Colonic mucosa (tissue), 4 donors: ENCODE measurements at regions not wholly inside any gene's neighbourhood (a gene's known extent, or its start where the extent isn't known, plus 50 kb on each side); places are given as distances from the start of the nearest gene placed in this dataset.
"Not testable (repeated sequence)": the region's sequence is repeated elsewhere in the genome, so short reads cannot be mapped to it uniquely, and the experiment has no call there.

ENCODE experiments used
- DNase-seq: peaks from one replicate; pipeline ENCODE4 v3.0.0-alpha.2; 2020
- H3K27ac ChIP-seq: fragments of 200-600 bp; one replicate; pipeline ENCODE4 v1.8.0; 2021
- H3K27me3 ChIP-seq: fragments of 200-600 bp; one replicate; pipeline ENCODE4 v1.8.0; 2021
- H3K36me3 ChIP-seq: fragments of 200-600 bp; one replicate; pipeline ENCODE4 v1.8.0; 2021
- H3K4me1 ChIP-seq: fragments of 200-600 bp; one replicate; pipeline ENCODE4 v1.8.0; 2021; ENCODE audit warnings: mild to moderate bottlenecking
- H3K4me3 ChIP-seq: fragments of 200-600 bp; one replicate; pipeline ENCODE4 v1.8.0; 2021
- H3K9ac ChIP-seq, 2 donors: one replicate each; pipeline ENCODE4 v1.7.0; 2013; ENCODE audit warnings: control low read depth in 2 of 2, low read depth in 2 of 2, low read length in 2 of 2
- H3K9me3 ChIP-seq: fragments of 200-600 bp; one replicate; pipeline ENCODE4 v1.8.0; 2021
- intact Hi-C: fragments of 100-400 bp; cut with DNase I; formaldehyde crosslinking; loops from one replicate; pipeline ENCODE4 v1.14.1; 2022
- TF ChIP-seq, protein P1 (sequence below): fragments of 200-600 bp; IDR thresholded peaks from one replicate; pipeline ENCODE4 v1.8.0; 2022; ENCODE audit warnings: antibody characterized with exemption, mild to moderate bottlenecking
- donor health status: healthy.
- donor health status: DM: no; HTN: no; CAD: no.
- donor health status: DM: no; HTN: no; CAD: no.

DNA sequence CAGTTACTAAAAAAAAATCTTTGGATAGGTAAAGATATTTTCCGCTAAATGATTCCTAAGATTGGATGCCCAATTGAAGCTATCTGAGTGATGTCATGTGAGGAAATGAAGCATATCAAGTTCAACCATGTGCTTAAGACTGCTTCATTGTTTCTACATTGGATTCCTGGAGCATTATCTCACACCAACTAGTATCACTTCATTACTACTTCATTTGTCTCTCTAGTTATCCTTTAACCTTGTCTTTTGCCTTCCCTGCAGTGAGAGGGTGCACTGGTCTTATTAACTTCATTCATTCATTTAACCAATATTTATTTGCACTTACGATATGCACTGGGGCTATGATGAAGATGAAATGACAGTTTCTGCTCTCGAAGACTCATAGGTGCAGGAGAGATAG lies 198.1 kb downstream of the SLC38A4 start:
- H3K27me3 ChIP-seq = no peaks in the 10 kb centered on the region
- DNase-seq = no peak
- no peak overlapping the region for H3K9ac ChIP-seq
- H3K4me1 ChIP-seq = no peaks in the 10 kb centered on the region
- no peak overlapping the region for H3K4me3 ChIP-seq
- no peaks in the 10 kb centered on the region for H3K36me3 ChIP-seq
- TF ChIP-seq, protein P1, sequence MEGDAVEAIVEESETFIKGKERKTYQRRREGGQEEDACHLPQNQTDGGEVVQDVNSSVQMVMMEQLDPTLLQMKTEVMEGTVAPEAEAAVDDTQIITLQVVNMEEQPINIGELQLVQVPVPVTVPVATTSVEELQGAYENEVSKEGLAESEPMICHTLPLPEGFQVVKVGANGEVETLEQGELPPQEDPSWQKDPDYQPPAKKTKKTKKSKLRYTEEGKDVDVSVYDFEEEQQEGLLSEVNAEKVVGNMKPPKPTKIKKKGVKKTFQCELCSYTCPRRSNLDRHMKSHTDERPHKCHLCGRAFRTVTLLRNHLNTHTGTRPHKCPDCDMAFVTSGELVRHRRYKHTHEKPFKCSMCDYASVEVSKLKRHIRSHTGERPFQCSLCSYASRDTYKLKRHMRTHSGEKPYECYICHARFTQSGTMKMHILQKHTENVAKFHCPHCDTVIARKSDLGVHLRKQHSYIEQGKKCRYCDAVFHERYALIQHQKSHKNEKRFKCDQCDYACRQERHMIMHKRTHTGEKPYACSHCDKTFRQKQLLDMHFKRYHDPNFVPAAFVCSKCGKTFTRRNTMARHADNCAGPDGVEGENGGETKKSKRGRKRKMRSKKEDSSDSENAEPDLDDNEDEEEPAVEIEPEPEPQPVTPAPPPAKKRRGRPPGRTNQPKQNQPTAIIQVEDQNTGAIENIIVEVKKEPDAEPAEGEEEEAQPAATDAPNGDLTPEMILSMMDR = no peak
- H3K9me3 ChIP-seq = no peaks in the 10 kb centered on the region
- intact Hi-C loops = no loop called here
- H3K27ac ChIP-seq = no peak overlapping the region

DNA sequence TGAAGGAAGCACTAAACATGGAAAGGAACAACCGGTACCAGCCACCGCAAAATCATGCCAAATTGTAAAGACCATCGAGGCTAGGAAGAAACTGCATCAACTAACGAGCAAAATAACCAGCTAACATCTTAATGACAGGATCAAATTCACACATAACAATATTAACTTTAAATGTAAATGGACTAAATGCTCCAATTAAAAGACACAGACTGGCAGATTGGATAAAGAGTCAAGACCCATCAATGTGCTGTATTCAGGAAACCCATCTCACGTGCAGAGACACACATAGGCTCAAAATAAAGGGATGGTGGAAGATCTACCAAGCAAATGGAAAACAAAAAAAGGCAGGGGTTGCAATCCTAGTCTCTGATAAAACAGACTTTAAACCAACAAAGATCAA lies 206.3 kb downstream of the SLC38A4 start:
- H3K4me3 ChIP-seq, intact Hi-C loops, H3K9ac ChIP-seq, H3K4me1 ChIP-seq, H3K9me3 ChIP-seq, H3K36me3 ChIP-seq, H3K27ac ChIP-seq, DNase-seq, H3K27me3 ChIP-seq: not testable (repeated sequence)

DNA sequence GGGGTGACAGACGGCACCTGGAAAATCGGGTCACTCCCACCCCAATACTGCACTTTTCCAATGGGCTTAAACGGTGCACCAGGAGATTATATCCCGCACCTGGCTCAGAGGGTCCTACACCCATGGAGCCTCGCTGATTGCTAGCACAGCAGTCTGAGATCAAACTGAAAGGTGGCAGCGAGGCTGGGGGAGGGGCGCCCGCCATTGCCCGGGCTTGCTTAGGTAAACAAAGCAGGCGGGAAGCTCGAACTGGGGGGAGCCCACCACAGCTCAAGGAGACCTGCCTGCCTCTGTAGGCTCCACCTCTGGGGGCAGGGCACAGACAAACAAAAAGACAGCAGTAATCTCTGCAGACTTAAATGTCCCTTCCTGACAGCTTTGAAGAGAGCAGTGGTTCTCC lies 208.1 kb downstream of the SLC38A4 start:
- H3K4me1 ChIP-seq, H3K27me3 ChIP-seq, H3K9ac ChIP-seq, H3K4me3 ChIP-seq, H3K9me3 ChIP-seq, H3K36me3 ChIP-seq, intact Hi-C loops, H3K27ac ChIP-seq, DNase-seq: not testable (repeated sequence)

DNA sequence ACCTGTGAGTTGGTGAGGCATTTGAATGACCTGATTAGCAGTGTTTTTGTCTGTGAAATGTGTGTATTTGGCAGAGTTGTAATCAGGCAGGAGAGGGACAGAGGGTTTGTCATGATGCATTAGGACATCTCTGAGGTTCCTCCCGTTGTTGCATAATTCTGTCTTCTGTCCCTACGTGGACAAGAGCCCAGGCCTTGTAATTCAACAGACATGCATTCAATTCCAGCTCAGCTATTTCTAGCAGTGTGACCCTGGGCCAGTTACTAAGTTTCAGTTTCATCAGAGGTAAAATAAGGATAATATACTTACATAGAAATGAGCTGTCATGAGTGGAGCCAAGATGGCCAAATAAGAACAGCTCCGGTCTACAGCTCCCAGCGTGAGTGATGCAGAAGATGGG lies 208.6 kb downstream of the SLC38A4 start:
- H3K9me3 ChIP-seq = no peaks in the 10 kb centered on the region
- H3K4me1 ChIP-seq = no peaks in the 10 kb centered on the region
- intact Hi-C loops = no loop called here
- no peaks in the 10 kb centered on the region for H3K27me3 ChIP-seq
- TF ChIP-seq, protein P1 = no peak
- no peak for DNase-seq
- H3K9ac ChIP-seq = no peak overlapping the region
- no peak overlapping the region for H3K4me3 ChIP-seq
- no peak overlapping the region for H3K27ac ChIP-seq
- H3K36me3 ChIP-seq = no peaks in the 10 kb centered on the region

DNA sequence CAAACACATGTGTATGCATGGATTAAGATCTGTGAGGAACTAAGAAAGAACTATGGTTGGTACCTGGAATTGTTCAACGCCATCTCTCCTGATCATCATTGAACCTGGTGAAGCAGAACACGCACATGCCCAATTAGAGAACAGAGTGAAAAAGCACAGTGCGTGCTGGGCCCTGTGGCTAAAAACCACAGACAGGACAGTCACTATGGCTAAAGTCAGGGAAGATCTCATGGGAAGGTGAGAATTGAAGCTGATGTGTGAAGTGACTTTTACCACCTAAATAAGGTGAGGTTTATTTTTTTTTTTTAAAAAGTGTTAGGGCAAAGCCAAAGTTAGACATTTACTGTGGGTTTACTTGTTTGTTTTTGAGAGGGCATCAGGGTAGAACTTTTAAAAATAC lies 215.0 kb downstream of the SLC38A4 start:
- Histone ChIP-seq H3K9ac (no peak overlapping the region), H3K9me3 (no peaks in the 10 kb centered on the region), H3K36me3 (no peaks in the 10 kb centered on the region), H3K4me3 (no peak overlapping the region), H3K4me1 (no peaks in the 10 kb centered on the region), H3K27ac (no peak overlapping the region), H3K27me3 (no peaks in the 10 kb centered on the region)
- TF ChIP-seq, protein P1 = no peak
- intact Hi-C loops = no loop called here
- DNase-seq = no peak

DNA sequence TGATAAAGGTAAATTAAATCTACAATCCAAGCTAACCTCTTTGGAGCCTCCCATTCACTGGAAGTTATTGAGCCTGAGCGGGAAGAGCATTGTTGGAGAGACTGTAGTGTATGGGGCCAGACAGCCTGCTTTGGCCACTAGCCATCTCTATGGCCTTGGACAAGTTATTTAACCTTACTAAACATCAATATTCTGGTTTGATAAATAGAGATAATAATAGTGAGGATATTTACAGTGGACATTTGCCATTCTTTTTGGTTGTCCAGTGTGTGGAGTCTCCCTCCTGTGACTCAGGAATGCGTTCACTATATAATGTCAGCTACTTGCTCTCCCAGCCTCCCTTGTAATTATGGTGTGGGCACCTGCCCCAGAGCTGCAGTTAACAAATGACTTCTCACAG lies 216.1 kb downstream of the SLC38A4 start:
- Histone ChIP-seq H3K9me3 (no peaks in the 10 kb centered on the region), H3K4me3 (no peak overlapping the region), H3K27me3 (no peaks in the 10 kb centered on the region), H3K27ac (no peak overlapping the region), H3K4me1 (no peaks in the 10 kb centered on the region), H3K36me3 (no peaks in the 10 kb centered on the region), H3K9ac (no peak overlapping the region)
- intact Hi-C loops = no loop called here
- DNase-seq = no peak
- TF ChIP-seq, protein P1 = no peak

DNA sequence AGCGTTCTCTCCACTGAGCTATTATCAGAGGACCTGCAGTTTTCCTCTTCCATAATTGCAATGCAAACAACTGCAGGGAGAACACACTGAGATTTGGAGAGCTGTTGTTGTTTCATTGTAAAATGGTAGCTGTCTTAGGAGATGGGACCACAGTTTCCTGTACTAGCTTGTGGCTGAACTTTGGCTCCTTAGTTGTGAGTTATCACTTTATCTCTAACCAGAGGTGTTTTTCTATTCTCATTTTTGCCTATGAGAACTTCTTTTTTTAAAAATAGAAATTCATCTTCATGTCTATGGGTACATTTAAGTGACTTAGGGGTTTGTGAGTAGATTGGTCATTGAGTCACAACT lies 216.5 kb downstream of the SLC38A4 start:
- H3K27me3 ChIP-seq = no peaks in the 10 kb centered on the region
- no peak overlapping the region for H3K9ac ChIP-seq
- H3K4me1 ChIP-seq = no peaks in the 10 kb centered on the region
- H3K36me3 ChIP-seq = no peaks in the 10 kb centered on the region
- H3K9me3 ChIP-seq = no peaks in the 10 kb centered on the region
- H3K4me3 ChIP-seq = no peak overlapping the region
- TF ChIP-seq, protein P1 = no peak
- DNase-seq = no peak
- H3K27ac ChIP-seq = no peak overlapping the region
- intact Hi-C loops = no loop called here
